Sciatic nerve (tissue), 2 donors: ENCODE measurements at regions not wholly inside any gene's neighbourhood (a gene's known extent, or its start where the extent isn't known, plus 50 kb on each side); places are given as distances from the start of the nearest gene placed in this dataset.

Experiments
- ATAC-seq: fragments of 200-7000 bp; cut with Tn5 transposase; one replicate; pipeline ENCODE4 v1.9.1; 2020; ENCODE audit warnings: mild to moderate bottlenecking, moderate library complexity
- DNase-seq: peaks from one replicate; pipeline ENCODE4 v3.0.0-alpha.2; 2020; ENCODE audit warnings: low spot score
- intact Hi-C: fragments of 100-400 bp; cut with DNase I; formaldehyde crosslinking; loops from one replicate; pipeline ENCODE4 v1.14.2; 2022
- donor health status: DM: no; HTN: no; CAD: no.
- donor health status: DM: no; HTN: no; CAD: no.

DNA sequence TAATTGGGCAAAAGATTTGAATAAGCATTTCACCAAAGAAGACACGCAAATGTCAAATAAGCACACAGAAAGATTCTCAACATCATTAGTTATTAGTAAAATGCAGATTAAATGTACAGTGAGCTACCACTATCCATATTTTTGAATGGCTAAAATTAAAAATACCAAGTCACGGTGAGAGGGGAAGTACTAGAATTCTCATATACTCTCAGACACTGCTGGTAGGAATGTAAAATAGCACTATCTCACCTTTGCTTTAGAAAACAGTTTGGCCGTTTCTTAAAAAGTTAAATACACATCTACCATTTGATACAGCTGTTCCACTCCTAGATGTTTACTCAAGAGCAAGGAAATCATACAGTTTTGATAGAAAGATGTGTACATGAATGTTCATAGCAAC is 115.8 kb upstream of the CELF2 start:
- DNase-seq: no peak
- ATAC-seq: no peak
- intact Hi-C loops: no loop called here

GRCh38 chr10:10902951-10903350 is 114.7 kb upstream of the CELF2 start:
- DNase-seq (no peak), ATAC-seq (no peak)
- intact Hi-C loops: no loop called here

DNA sequence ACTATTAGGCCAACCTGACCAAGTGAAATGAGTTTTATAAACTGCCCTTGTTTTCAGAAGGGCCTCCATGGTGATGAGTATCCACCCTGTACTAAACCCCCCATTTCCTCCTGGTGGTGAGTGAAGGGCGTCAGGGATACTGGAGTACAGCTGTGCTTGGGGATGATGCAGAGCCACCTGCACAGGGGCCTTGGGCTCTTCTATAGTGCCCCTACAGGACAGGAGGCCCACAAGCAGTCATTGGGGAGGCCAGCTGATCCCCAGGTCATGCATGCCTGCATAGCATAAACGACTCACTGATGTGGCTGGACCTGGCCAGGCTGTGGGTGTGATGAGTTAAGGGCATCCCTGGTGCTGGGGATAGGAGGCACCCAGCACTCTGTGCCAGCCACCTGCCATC is 114.1 kb upstream of the CELF2 start:
- ATAC-seq (no peak), DNase-seq (no peak)
- intact Hi-C loops: no loop called here

DNA sequence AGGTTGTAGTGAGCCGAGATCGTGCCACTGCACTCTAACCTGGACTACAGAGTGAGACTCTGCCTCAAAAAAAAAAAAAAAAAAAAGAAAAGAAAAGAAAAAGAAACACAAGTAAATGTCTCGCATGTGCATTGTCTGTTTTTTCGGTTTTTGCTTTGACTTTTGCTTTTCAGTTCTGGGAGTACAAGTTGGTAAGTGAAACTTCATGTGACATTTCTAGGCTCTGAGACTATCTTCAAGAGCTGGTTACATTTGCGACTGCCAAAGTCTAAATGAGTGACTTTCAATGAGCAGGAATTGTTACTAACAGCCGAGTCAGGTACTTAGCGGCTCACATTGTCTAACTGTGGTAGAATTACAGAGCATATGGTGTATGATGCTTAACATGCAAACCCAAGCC is 107.0 kb upstream of the CELF2 start:
- ATAC-seq: no peak
- intact Hi-C loops: no loop called here

DNA sequence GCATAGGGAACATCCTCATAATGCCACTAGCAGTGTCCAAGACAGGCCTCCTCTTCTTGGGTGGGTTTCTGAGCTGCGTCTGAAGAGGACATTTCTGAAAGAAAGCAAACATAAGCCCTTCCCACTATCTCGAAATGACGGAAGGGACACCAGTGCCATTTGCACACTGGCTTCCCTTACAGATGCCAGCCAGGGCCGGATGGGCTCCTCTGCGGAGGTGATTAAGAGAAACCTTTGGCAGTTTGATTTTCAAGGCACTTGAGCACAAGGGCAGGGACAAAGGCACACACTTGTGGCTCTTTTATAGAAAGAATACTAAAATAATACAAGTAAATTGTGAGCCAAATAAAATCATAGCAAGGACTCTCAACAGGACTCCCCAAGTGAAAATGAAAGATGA is 106.6 kb upstream of the CELF2 start:
- DNase-seq (no peak), ATAC-seq (peak; percentile 11)
- intact Hi-C loops: no loop called here

More for the DNA sequence above, 107.0 kb upstream of the CELF2 start:
- no peak for DNase-seq

GRCh38 chr10:10911471-10911921 is 106.2 kb upstream of the CELF2 start:
- intact Hi-C loops: no loop called here
- peak; percentile 76 for DNase-seq
- peak; percentile 95 for ATAC-seq

DNA sequence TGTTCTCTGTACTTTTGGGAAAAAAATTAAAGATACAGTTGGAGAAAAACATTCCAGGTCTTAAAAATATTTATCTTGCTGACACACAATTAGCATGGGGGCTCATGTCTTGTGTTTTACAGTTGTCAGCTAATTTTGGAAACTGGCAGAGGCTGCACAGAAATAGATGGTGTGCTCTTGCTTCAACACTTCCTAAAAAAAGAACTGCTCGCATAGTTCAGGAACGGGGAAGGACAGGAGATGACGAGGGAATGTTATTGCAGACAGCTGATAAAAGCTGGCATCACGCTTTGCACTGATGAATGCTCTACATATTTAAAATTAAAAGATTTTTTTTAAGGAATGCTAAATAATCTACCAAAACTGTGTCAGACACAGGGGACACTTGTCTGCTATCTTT is 103.5 kb upstream of the CELF2 start:
- intact Hi-C loops: no loop called here
- DNase-seq (no peak), ATAC-seq (no peak)

GRCh38 chr10:10915215-10915614 is 102.5 kb upstream of the CELF2 start:
- intact Hi-C loops: no loop called here

GRCh38 chr10:10917031-10917430 is 100.6 kb upstream of the CELF2 start:
- intact Hi-C loops: no loop called here
- ATAC-seq (peak; percentile 75), DNase-seq (no peak)

More at GRCh38 chr10:10915215-10915614, 102.5 kb upstream of the CELF2 start:
- ATAC-seq: no peak
- DNase-seq: no peak

- DNase-seq (no peak), ATAC-seq (no peak)
- intact Hi-C loops: no loop called here
Measured at GRCh38 chr10:10919976-10920375, 97.7 kb upstream of the CELF2 start.

- intact Hi-C loops: no loop called here
- DNase-seq (no peak), ATAC-seq (no peak)
Measured at GRCh38 chr10:10921826-10922461, 95.7 kb upstream of the CELF2 start.

DNA sequence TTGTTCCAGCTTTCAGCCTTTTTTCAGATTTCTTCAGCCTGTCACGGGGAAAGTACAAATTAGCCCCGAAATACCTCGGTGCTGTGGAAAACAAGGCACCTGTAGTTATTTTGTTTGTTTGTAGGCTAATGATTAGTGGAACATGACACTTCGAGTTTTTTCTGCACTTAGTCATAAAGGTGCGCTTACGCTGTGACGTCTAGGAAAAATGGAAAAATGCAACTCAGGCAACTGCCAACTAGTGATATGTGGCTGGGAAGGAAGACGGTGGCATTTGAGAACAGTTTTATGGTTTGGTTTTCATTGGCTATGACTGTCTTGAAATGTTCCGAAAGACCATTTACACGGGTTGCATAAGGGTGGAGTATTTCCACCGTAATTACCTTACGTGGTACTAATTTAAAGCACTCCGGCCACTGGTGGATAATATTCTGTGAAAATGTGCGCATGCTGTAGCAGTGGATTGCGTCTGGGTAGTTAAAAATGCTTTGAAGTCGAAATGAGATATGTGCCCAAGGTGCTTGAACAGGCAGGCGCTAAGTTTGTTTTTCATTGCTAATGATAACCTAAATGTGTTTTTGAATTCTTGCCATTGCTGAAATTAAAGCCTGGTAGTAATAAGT is 94.5 kb upstream of the CELF2 start:
- ATAC-seq (no peak), DNase-seq (no peak)
- intact Hi-C loops: no loop called here

DNA sequence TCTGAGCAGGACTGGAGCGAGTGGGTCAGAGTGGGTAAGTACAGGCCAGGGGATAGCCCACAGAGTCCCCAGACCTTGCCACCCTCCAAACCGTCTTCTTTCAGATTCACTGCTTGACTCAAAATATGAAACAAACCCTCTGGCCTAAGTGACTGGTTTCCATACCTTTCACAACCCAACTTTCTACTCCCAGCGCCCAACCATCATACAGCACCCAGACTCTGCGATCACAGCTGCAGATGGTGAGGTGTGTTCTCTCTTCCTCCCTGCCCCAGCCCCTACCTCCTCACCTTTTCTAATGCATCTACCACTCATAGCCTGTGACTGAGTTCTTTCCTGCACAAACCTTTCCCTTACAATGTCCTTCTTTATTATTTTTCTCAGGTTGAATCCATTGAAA is 92.0 kb upstream of the CELF2 start:
- DNase-seq (no peak), ATAC-seq (no peak)
- intact Hi-C loops: no loop called here

GRCh38 chr10:10927608-10928007 is 90.1 kb upstream of the CELF2 start:
- DNase-seq (no peak), ATAC-seq (no peak)
- intact Hi-C loops: no loop called here

- intact Hi-C loops: no loop called here
- DNase-seq (no peak), ATAC-seq (no peak)
Measured at GRCh38 chr10:10930979-10931743, 86.5 kb upstream of the CELF2 start.

DNA sequence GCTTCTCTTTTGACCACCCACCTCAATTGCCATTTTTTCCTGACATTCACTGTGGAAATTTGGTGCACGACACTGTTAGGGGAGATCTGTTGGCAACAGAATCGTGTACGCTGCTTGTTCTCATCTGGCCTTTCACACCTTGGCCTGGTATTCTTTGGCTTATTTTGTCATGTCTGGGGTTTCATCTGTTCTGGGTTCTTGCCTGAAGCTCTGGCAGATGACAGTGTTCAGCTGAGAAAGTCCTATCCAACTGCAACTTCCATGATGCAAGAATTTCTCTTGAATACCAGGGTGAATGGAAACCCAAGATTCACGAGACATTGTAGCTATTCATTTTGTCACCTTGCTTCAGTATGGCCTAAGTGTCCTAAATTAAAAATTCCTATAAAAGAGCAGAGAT is 82.6 kb upstream of the CELF2 start:
- DNase-seq (no peak), ATAC-seq (no peak)
- intact Hi-C loops: no loop called here

- no peak for DNase-seq
- ATAC-seq: no peak
- intact Hi-C loops: no loop called here
Measured at GRCh38 chr10:10938676-10939075, 79.0 kb upstream of the CELF2 start.

- ATAC-seq: peak; percentile 62
- intact Hi-C loops: no loop called here
Measured at GRCh38 chr10:10941127-10941730, 76.4 kb upstream of the CELF2 start.

GRCh38 chr10:10942441-10942840 is 75.2 kb upstream of the CELF2 start:
- ATAC-seq (no peak), DNase-seq (no peak)
- intact Hi-C loops: no loop called here

More at GRCh38 chr10:10941127-10941730, 76.4 kb upstream of the CELF2 start:
- no peak for DNase-seq

- DNase-seq: no peak
- ATAC-seq: no peak
- intact Hi-C loops: no loop called here
Measured at GRCh38 chr10:10946081-10946480, 71.6 kb upstream of the CELF2 start.
